ENCODE measurements at regions not wholly inside any gene's neighbourhood (a gene's known extent, or its start where the extent isn't known, plus 50 kb on each side); places are given as distances from the start of the nearest gene placed in this dataset.

- Histone ChIP-seq H3K9ac (ENCODE audit: low read depth, low read length) (no peak overlapping the region), H3K9me3 (ENCODE audit: control insufficient read depth, insufficient read depth, low read length) (no peaks in the 10 kb centered on the region), H3K4me1 (ENCODE audit: insufficient read depth, low read length) (peaks cover 2% of the 10 kb centered on the region; the same call in 1 of the 2 replicates), H3K36me3 (ENCODE audit: insufficient read depth, low read length) (no peaks in the 10 kb centered on the region)
These were observed 445.9 kb downstream of the MCTP2 start for GRCh38 chr15:94677202-94677790.

DNA sequence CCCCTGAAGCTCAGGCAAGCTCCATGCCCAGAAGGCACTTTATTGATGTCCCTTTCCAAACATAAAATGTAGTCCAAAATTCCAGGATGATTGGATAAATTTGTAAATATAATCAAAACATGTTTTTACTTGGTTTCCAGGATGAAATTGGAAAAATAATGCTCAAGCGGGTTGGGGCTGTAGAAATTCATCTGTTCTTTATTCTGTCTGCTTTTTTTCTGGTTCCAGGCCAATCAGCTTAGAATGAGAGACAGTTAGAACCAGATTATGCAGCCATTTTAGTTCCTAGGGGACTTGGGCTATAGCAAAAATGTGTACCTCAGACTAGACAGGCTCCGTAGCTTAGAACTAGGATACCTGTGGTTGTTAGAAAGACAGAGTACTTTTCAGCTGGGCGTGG, 450.8 kb downstream of the MCTP2 start:
- Histone ChIP-seq H3K9me3 (ENCODE audit: control insufficient read depth, insufficient read depth, low read length) (no peaks in the 10 kb centered on the region), H3K36me3 (ENCODE audit: insufficient read depth, low read length) (no peaks in the 10 kb centered on the region), H3K9ac (ENCODE audit: low read depth, low read length) (no peak overlapping the region), H3K4me1 (ENCODE audit: insufficient read depth, low read length) (no peaks in the 10 kb centered on the region)

- Histone ChIP-seq H3K36me3 (ENCODE audit: insufficient read depth, low read length) (no peaks in the 10 kb centered on the region), H3K9ac (ENCODE audit: low read depth, low read length) (no peak overlapping the region), H3K9me3 (ENCODE audit: control insufficient read depth, insufficient read depth, low read length) (no peaks in the 10 kb centered on the region), H3K4me1 (ENCODE audit: insufficient read depth, low read length) (no peaks in the 10 kb centered on the region)
These were observed 452.5 kb downstream of the MCTP2 start for GRCh38 chr15:94683902-94684301.

- Histone ChIP-seq H3K9ac (ENCODE audit: low read depth, low read length) (no peak overlapping the region), H3K9me3 (ENCODE audit: control insufficient read depth, insufficient read depth, low read length) (no peaks in the 10 kb centered on the region), H3K4me1 (ENCODE audit: insufficient read depth, low read length) (no peaks in the 10 kb centered on the region), H3K36me3 (ENCODE audit: insufficient read depth, low read length) (no peaks in the 10 kb centered on the region)
These were observed 459.8 kb downstream of the MCTP2 start for GRCh38 chr15:94691169-94691568.

DNA sequence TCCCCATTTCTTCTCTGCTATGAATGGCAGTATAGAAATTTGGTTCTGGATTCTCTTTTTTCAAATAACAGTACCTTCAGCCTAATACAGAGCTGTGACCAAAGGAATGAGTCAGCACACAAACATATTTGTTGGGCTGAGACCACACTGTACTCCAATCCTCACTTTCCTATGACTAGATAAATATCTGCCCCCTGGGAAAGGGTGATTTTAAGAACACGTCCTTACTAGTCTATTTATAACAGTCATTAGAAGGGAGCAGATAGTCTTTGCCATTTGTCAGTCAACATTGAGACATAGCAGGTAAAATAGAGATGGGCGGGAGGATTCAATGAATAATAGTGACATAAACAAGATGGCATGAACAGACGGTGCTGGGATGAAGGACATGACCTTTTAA, 461.3 kb downstream of the MCTP2 start:
- H3K9ac ChIP-seq (ENCODE audit: low read depth, low read length) = no peak overlapping the region
- no peaks in the 10 kb centered on the region for H3K9me3 ChIP-seq (ENCODE audit: control insufficient read depth, insufficient read depth, low read length)
- no peaks in the 10 kb centered on the region for H3K4me1 ChIP-seq (ENCODE audit: insufficient read depth, low read length)
- H3K36me3 ChIP-seq (ENCODE audit: insufficient read depth, low read length) = no peaks in the 10 kb centered on the region

GRCh38 chr15:94700211-94700610, 468.9 kb downstream of the MCTP2 start:
- H3K9ac ChIP-seq (ENCODE audit: low read depth, low read length) = no peak overlapping the region
- no peaks in the 10 kb centered on the region for H3K4me1 ChIP-seq (ENCODE audit: insufficient read depth, low read length)
- no peaks in the 10 kb centered on the region for H3K36me3 ChIP-seq (ENCODE audit: insufficient read depth, low read length)
- H3K9me3 ChIP-seq (ENCODE audit: control insufficient read depth, insufficient read depth, low read length) = no peaks in the 10 kb centered on the region

DNA sequence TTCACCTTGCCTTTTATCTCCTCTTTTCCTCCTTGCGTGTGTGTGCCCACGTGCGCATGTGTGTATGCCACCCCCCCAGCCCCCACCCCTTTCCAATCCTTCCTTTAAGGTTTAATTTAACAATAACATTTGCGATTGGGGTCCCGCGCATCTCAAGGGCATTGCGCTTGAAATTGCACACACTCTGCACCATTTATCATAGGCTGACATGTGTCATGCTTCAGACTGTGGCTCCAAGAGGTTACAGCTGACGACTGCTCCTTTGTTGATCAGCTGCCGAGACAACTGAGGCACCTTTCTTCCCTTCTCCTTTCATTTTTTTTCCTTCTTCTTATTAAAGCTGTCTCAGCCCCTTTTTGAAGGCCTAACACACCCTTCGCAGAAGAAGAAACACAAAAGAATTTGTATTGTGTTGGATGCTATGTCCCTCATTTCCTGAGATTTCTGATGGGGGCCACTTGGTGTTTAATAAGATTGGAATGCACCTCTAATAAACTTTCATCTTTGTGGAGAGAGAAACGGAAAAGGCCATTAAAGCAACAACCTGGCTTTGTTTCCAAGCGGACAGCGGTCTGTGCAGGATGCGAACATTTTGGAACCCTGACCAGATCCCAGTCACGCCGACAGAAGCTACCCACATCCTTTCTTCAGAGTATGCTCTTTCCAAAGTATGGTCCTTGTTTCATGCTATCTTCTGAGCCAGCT, 470.1 kb downstream of the MCTP2 start:
- Histone ChIP-seq H3K9me3 (ENCODE audit: control insufficient read depth, insufficient read depth, low read length) (0 out of 2 replicates have a peak, but pooled peaks cover 3% of the 10 kb centered on the region), H3K4me1 (ENCODE audit: insufficient read depth, low read length) (no peaks in the 10 kb centered on the region), H3K36me3 (ENCODE audit: insufficient read depth, low read length) (no peaks in the 10 kb centered on the region), H3K9ac (ENCODE audit: low read depth, low read length) (no peak overlapping the region)

DNA sequence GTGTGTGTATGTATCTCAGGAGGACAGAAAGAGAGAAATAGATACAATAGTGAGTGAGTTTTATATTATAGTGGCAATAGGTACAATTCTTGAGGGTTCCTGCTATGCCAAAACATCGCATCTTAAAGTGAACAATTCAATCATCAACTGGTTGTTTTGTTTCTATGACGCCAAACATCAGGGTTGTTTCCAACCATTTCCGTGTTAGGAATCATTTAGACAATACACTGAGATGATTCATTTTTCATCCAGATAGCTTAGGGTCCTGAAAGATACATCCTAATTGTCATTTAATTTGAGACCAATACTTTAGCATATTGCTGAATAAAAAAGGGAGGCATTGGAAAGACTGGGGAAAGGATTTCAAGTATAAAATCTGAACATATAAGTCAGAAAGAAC, 472.2 kb downstream of the MCTP2 start:
- H3K9me3 ChIP-seq (ENCODE audit: control insufficient read depth, insufficient read depth, low read length) = peaks cover 3% of the 10 kb centered on the region; the same call in 1 of the 2 replicates
- H3K9ac ChIP-seq (ENCODE audit: low read depth, low read length) = no peak overlapping the region
- H3K36me3 ChIP-seq (ENCODE audit: insufficient read depth, low read length) = no peaks in the 10 kb centered on the region
- H3K4me1 ChIP-seq (ENCODE audit: insufficient read depth, low read length) = no peaks in the 10 kb centered on the region

DNA sequence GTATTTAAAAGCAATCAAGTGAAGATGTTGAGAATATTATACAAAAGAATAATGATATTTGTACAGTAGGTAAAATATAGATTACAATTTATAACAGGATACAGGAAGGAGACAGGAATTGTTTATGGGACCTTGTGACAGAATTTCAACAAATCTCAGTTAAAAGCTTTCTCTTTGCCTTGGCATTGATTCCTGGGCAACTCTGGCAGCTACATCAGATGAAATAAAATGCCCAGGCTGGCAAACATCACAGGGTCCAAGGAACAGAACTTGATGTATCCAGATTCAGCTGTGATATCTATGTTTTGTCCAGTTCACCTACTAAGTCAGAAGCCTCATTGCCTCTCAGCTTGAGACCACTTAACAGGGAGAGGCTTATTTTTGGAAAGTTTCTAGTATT, 473.1 kb downstream of the MCTP2 start:
- H3K4me1 ChIP-seq (ENCODE audit: insufficient read depth, low read length) = no peaks in the 10 kb centered on the region
- no peak overlapping the region for H3K9ac ChIP-seq (ENCODE audit: low read depth, low read length)
- H3K36me3 ChIP-seq (ENCODE audit: insufficient read depth, low read length) = no peaks in the 10 kb centered on the region
- H3K9me3 ChIP-seq (ENCODE audit: control insufficient read depth, insufficient read depth, low read length) = peaks cover 3% of the 10 kb centered on the region; the same call in 1 of the 2 replicates

- Histone ChIP-seq H3K9ac (ENCODE audit: low read depth, low read length) (no peak overlapping the region), H3K36me3 (ENCODE audit: insufficient read depth, low read length) (no peaks in the 10 kb centered on the region), H3K9me3 (ENCODE audit: control insufficient read depth, insufficient read depth, low read length) (peaks cover 3% of the 10 kb centered on the region; the same call in 1 of the 2 replicates), H3K4me1 (ENCODE audit: insufficient read depth, low read length) (no peaks in the 10 kb centered on the region)
These were observed 473.6 kb downstream of the MCTP2 start for GRCh38 chr15:94704946-94705345.

GRCh38 chr15:94709319-94709718, 478.0 kb downstream of the MCTP2 start:
- Histone ChIP-seq H3K36me3 (ENCODE audit: insufficient read depth, low read length) (no peaks in the 10 kb centered on the region), H3K9ac (ENCODE audit: low read depth, low read length) (no peak overlapping the region), H3K4me1 (ENCODE audit: insufficient read depth, low read length) (no peaks in the 10 kb centered on the region), H3K9me3 (ENCODE audit: control insufficient read depth, insufficient read depth, low read length) (peaks cover 3% of the 10 kb centered on the region; the same call in 1 of the 2 replicates)

DNA sequence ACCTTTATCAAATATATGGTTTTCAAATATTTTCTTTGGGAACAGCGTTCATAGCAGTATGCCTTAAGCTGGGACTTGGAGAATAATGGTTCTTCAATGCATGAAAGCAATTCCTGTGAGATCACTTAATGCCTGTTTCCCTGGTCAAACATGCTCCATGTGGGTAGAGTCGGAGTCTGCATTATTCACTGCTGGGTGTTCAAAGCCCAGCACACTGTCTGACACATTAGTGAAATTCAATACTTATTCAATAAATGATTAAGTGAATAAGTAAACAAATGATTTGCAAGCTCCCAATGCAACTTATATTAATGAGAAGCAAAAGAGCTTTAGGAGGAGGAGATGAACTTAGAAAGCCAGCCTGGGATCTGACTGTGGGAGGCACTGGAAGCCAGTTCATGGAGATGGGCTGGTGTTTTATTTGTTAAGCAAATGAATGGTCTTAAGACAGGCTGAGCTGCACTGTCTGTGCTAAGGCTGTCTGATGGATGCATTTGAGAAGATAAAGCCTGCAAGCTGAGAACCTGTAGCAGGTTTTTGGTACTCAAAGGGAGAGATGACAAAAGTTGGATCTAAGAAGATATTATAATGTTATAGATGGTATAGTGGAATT, 490.8 kb downstream of the MCTP2 start:
- no peaks in the 10 kb centered on the region for H3K36me3 ChIP-seq (ENCODE audit: insufficient read depth, low read length)
- H3K9me3 ChIP-seq (ENCODE audit: control insufficient read depth, insufficient read depth, low read length) = no peaks in the 10 kb centered on the region
- no peaks in the 10 kb centered on the region for H3K4me1 ChIP-seq (ENCODE audit: insufficient read depth, low read length)
- H3K9ac ChIP-seq (ENCODE audit: low read depth, low read length) = no peak overlapping the region

DNA sequence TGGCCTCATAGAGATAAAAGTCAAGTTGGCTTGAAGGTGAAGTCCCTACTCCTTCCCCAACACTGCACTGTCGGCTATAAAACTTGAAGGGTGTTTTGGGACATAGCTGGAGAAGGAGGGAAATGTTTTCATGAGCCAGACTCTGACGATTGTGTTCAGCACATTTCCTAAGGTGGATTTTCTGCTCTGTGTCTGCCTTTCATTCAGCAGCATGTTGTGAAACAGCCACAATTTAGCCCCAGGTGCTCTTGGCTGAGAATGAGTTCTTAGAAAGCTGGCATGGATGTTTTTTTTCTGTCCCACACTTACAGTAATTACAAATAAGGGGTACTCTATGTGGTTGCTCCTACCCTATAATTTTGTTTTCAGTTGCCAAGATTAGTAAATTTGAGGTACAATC, 492.4 kb downstream of the MCTP2 start:
- H3K36me3 ChIP-seq (ENCODE audit: insufficient read depth, low read length) = no peaks in the 10 kb centered on the region
- no peaks in the 10 kb centered on the region for H3K9me3 ChIP-seq (ENCODE audit: control insufficient read depth, insufficient read depth, low read length)
- no peaks in the 10 kb centered on the region for H3K4me1 ChIP-seq (ENCODE audit: insufficient read depth, low read length)
- no peak overlapping the region for H3K9ac ChIP-seq (ENCODE audit: low read depth, low read length)

DNA sequence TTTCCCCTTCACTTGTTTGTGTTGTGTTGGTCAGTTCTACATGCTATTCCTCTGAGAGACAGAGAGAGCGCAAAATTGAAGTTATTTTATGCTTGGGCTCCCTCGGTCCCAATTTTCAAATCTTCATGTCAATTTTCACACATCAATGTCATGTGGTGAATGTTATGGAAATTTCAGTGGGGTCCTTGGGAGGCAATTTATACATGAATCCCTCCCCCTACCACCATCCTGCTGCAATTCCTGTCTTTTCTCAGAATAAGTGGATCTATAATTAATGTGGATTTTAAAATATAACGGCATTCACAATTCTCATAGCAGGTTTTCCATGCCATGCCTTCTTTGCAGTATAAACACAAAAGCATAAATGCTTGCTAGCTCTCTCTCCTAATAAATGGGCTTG, 499.9 kb downstream of the MCTP2 start:
- no peaks in the 10 kb centered on the region for H3K4me1 ChIP-seq (ENCODE audit: insufficient read depth, low read length)
- no peaks in the 10 kb centered on the region for H3K36me3 ChIP-seq (ENCODE audit: insufficient read depth, low read length)
- no peaks in the 10 kb centered on the region for H3K9me3 ChIP-seq (ENCODE audit: control insufficient read depth, insufficient read depth, low read length)
- no peak overlapping the region for H3K9ac ChIP-seq (ENCODE audit: low read depth, low read length)

DNA sequence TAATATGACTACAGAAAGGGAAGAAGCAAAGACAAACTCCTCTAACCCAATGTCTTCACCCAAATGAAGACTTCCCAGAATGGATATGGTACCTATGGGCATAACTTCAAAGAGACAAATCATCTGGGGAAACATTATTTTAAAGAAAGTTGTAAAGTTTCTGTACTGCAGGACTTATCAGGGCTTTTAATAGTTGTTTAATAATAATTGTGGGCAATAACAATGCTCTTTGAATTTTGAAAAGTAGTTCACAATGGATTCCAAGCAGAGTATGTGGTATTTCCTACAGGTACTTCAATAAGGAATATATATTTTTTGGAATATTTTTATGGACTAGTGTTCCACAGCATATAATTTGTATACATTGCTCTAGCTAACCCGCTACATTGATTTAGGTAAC, 503.1 kb downstream of the MCTP2 start:
- Histone ChIP-seq H3K9me3 (ENCODE audit: control insufficient read depth, insufficient read depth, low read length) (no peaks in the 10 kb centered on the region), H3K4me1 (ENCODE audit: insufficient read depth, low read length) (no peaks in the 10 kb centered on the region), H3K9ac (ENCODE audit: low read depth, low read length) (no peak overlapping the region), H3K36me3 (ENCODE audit: insufficient read depth, low read length) (no peaks in the 10 kb centered on the region)
